OCI-LY3 (cell line): ENCODE measurements at regions not wholly inside any gene's neighbourhood (a gene's known extent, or its start where the extent isn't known, plus 50 kb on each side); places are given as distances from the start of the nearest gene placed in this dataset.

Experiments
- CTCF ChIP-seq: fragments of 200-600, 300-600 bp; sonication (generic); IDR thresholded peaks from 2 replicates; pipeline ENCODE4 v1.5.1; 2014; ENCODE audit warnings: antibody characterized with exemption, low read length, low read depth
- EZH2phosphoT487 ChIP-seq: fragments of 200-600 bp; shearing (Covaris generic); IDR thresholded peaks from 2 replicates; pipeline ENCODE4 v1.6.1; 2018; ENCODE audit warnings: antibody characterized with exemption, mixed run types, low read depth

GRCh38 chr6:139944976-139945375, 570.5 kb upstream of the CITED2 start:
- TF ChIP-seq CTCF = no peak
- TF ChIP-seq EZH2phosphoT487 = no peak
